H1 (cell line): ENCODE measurements at regions not wholly inside any gene's neighbourhood (a gene's known extent, or its start where the extent isn't known, plus 50 kb on each side); places are given as distances from the start of the nearest gene placed in this dataset.

Experiments used
- CTCF ChIA-PET: fragments of 300-600 bp; sonication (Branson Sonifier 250); formaldehyde crosslinking; loops from one replicate; lab custom pipeline; 2021; ENCODE audit not compliant: partially characterized antibody; lab: Charles Lee
- POLR2A ChIA-PET: fragments of 300-600 bp; sonication (Branson Sonifier 250); formaldehyde crosslinking; loops from one replicate; lab custom pipeline; 2021; ENCODE audit warnings: inconsistent platforms; ENCODE audit not compliant: partially characterized antibody; lab: Charles Lee
- DNase-seq, 2 experiments: peaks; one replicate each; pipeline versions ENCODE4 v3.0.0 to v3.0.0-alpha.2; 2010 to 2022; ENCODE audit warnings: low spot score in 2 of 2, low read depth in 1 of 2, mixed read lengths in 1 of 2
- FAIRE-seq: peaks from 2 replicates; lab custom pipeline; 2011; peaks lifted over from hg19 to GRCh38; lab: Jason Lieb, UNC
- H2AFZ ChIP-seq: 2 replicates; pipeline ENCODE4 v1.8.1; 2012; ENCODE audit warnings: low read length, inconsistent platforms
- H2AK5ac ChIP-seq: 2 replicates; pipeline ENCODE4 v1.6.1; 2013; ENCODE audit warnings: low read depth, low read length
- H2BK120ac ChIP-seq: replicated peaks from 2 replicates; pipeline ENCODE3; 2013; ENCODE audit warnings: low read depth, low read length, inconsistent platforms
- H2BK12ac ChIP-seq: 2 replicates; pipeline ENCODE4 v1.6.1; 2013; ENCODE audit warnings: low read depth, low read length
- H2BK15ac ChIP-seq: 2 replicates; pipeline ENCODE4 v1.6.1; 2013; ENCODE audit warnings: low read length
- H2BK20ac ChIP-seq: 2 replicates; pipeline ENCODE4 v1.6.1; 2013; ENCODE audit warnings: low read length
- H2BK5ac ChIP-seq: 2 replicates; pipeline ENCODE4 v1.6.1; 2013; ENCODE audit warnings: low read depth, low read length
- H3K14ac ChIP-seq: 2 replicates; pipeline ENCODE4 v1.6.1; 2013; ENCODE audit warnings: inconsistent platforms; ENCODE audit not compliant: insufficient read length
- H3K18ac ChIP-seq: 2 replicates; pipeline ENCODE4 v1.6.1; 2013; ENCODE audit warnings: low read length; ENCODE audit errors: extremely low read depth
- H3K23ac ChIP-seq: 2 replicates; pipeline ENCODE4 v1.6.1; 2013; ENCODE audit warnings: inconsistent platforms; ENCODE audit not compliant: insufficient read length
- H3K23me2 ChIP-seq: 2 replicates; pipeline ENCODE4 v1.6.1; 2013; ENCODE audit warnings: low read depth, low read length
- H3K27ac ChIP-seq: 2 replicates; pipeline ENCODE4 v1.6.1; 2011; ENCODE audit warnings: low read depth, low read length, inconsistent platforms
- H3K27me3 ChIP-seq, 4 experiments: replicated peaks in 1 of 4; 1 replicate in 1 of 4; 2 replicates in 3 of 4; pipeline versions ENCODE4 v1.6.1 to v1.8.1; 2011 to 2013; ENCODE audit warnings: low read length in 3 of 4, mild to moderate bottlenecking in 3 of 4, inconsistent platforms in 2 of 4, mixed read lengths in 2 of 4, moderate library complexity in 1 of 4; ENCODE audit not compliant: control insufficient read depth in 3 of 4, insufficient read depth in 3 of 4; ENCODE audit errors: extremely low read depth in 1 of 4
- H3K36me3 ChIP-seq, 4 experiments: 2 replicates each; pipeline versions ENCODE4 v1.6.1 to v1.8.1; 2011 to 2013; ENCODE audit warnings: mild to moderate bottlenecking in 4 of 4, low read length in 3 of 4, moderate library complexity in 2 of 4, control low read depth in 1 of 4, inconsistent platforms in 1 of 4; ENCODE audit not compliant: insufficient read depth in 4 of 4, control insufficient read depth in 2 of 4
- H3K4ac ChIP-seq: replicated peaks from 2 replicates; pipeline ENCODE3; 2013; ENCODE audit warnings: low read length, low read depth, mixed read lengths, inconsistent platforms; ENCODE audit not compliant: insufficient read length
- H3K4me1 ChIP-seq, 4 experiments: replicated peaks in 1 of 4; 1 replicate in 1 of 4; 2 replicates in 3 of 4; pipeline versions ENCODE4 v1.6.1 to v1.8.1; 2011 to 2013; ENCODE audit warnings: low read length in 3 of 4, inconsistent platforms in 2 of 4, mixed read lengths in 1 of 4; ENCODE audit not compliant: insufficient read depth in 4 of 4, control insufficient read depth in 3 of 4
- H3K4me2 ChIP-seq, 2 experiments: 2 replicates each; pipeline versions ENCODE4 v1.6.1 to v1.8.1; 2011 to 2013; ENCODE audit warnings: low read depth in 2 of 2, low read length in 2 of 2, control low read depth in 1 of 2, inconsistent platforms in 1 of 2, mild to moderate bottlenecking in 1 of 2; ENCODE audit not compliant: insufficient read depth in 1 of 2
- H3K4me3 ChIP-seq, 4 experiments: fragments of 200-600, 300-600 bp in 1 of 4; sonication (generic), shearing (Covaris generic), sonication (Bioruptor Twin) in 1 of 4; 2 replicates each; pipeline versions ENCODE4 v1.5.1 to v1.8.1; 2011 to 2016; ENCODE audit warnings: low read length in 4 of 4, low read depth in 3 of 4, control low read depth in 2 of 4, inconsistent platforms in 2 of 4, mild to moderate bottlenecking in 2 of 4, mixed read lengths in 1 of 4, moderate library complexity in 1 of 4; ENCODE audit not compliant: insufficient read depth in 2 of 4; ENCODE audit errors: extremely low read depth in 1 of 4
- H3K56ac ChIP-seq: replicated peaks from 2 replicates; pipeline ENCODE3; 2013; ENCODE audit warnings: low read depth, mild to moderate bottlenecking, mixed read lengths, low read length, inconsistent platforms; ENCODE audit not compliant: insufficient read length
- H3K79me1 ChIP-seq: 2 replicates; pipeline ENCODE4 v1.6.1; 2013; ENCODE audit warnings: low read depth, low read length, control low read depth
- H3K79me2 ChIP-seq, 2 experiments: 2 replicates each; pipeline versions ENCODE4 v1.6.1 to v1.8.1; 2012 to 2013; ENCODE audit warnings: low read length in 2 of 2, mild to moderate bottlenecking in 2 of 2, inconsistent platforms in 1 of 2; ENCODE audit not compliant: insufficient read depth in 2 of 2, control insufficient read depth in 1 of 2
- H3K9ac ChIP-seq, 4 experiments: replicated peaks in 1 of 4; 1 replicate in 1 of 4; 2 replicates in 3 of 4; pipeline versions ENCODE4 v1.6.1 to v1.8.1; 2011 to 2013; ENCODE audit warnings: low read depth in 3 of 4, low read length in 3 of 4, control low read depth in 2 of 4, mild to moderate bottlenecking in 2 of 4, moderate library complexity in 2 of 4, inconsistent platforms in 1 of 4; ENCODE audit errors: extremely low read depth in 1 of 4
- H3K9me3 ChIP-seq, 2 experiments: 2 replicates each; pipeline versions ENCODE4 v1.6.1 to v1.8.1; 2012 to 2013; ENCODE audit warnings: mild to moderate bottlenecking in 2 of 2, moderate library complexity in 2 of 2, control low read depth in 1 of 2, inconsistent platforms in 1 of 2, low read depth in 1 of 2, low read length in 1 of 2, mixed read lengths in 1 of 2; ENCODE audit not compliant: insufficient read depth in 2 of 2
- H4K20me1 ChIP-seq, 2 experiments: replicated peaks in 1 of 2; 2 replicates each; pipeline versions ENCODE3 to v1.8.1; 2011 to 2013; ENCODE audit warnings: inconsistent platforms in 2 of 2, low read length in 2 of 2, mild to moderate bottlenecking in 1 of 2; ENCODE audit not compliant: insufficient read depth in 2 of 2, control insufficient read depth in 1 of 2
- H4K5ac ChIP-seq: 2 replicates; pipeline ENCODE4 v1.6.1; 2013; ENCODE audit warnings: low read length, low read depth, mixed read lengths, inconsistent platforms; ENCODE audit not compliant: insufficient read length
- H4K8ac ChIP-seq: 2 replicates; pipeline ENCODE4 v1.8.0; 2013; ENCODE audit warnings: mild to moderate bottlenecking, moderate library complexity, low read length, inconsistent platforms; ENCODE audit not compliant: insufficient read depth; ENCODE audit errors: extremely low read depth
- H4K91ac ChIP-seq: replicated peaks from 2 replicates; pipeline ENCODE3; 2013; ENCODE audit warnings: low read length, mixed read lengths, inconsistent platforms; ENCODE audit not compliant: insufficient read length
- KDM1A ChIP-seq: fragments of 200-600, 300-600 bp; sonication (generic); IDR thresholded peaks from 2 replicates; pipeline ENCODE4 v1.7.1; 2016; ENCODE audit warnings: mild to moderate bottlenecking, low read length, borderline replicate concordance
- KDM4A ChIP-seq: IDR thresholded peaks from one replicate; pipeline ENCODE4 v1.7.1; 2012; ENCODE audit warnings: low read depth, mild to moderate bottlenecking, moderate library complexity, low read length, inconsistent platforms; ENCODE audit not compliant: severe bottlenecking
- NRF1 ChIP-seq: IDR thresholded peaks from 2 replicates; pipeline ENCODE4 v1.6.1; 2011; ENCODE audit warnings: mild to moderate bottlenecking, low read depth, low read length, improper control_type of control experiment
- POLR2A ChIP-seq, 2 experiments: IDR thresholded peaks; 1 replicate in 1 of 2; 2 replicates in 1 of 2; pipeline ENCODE4 v1.6.1; 2011; ENCODE audit warnings: low read depth in 2 of 2, low read length in 2 of 2, mild to moderate bottlenecking in 2 of 2; ENCODE audit errors: control extremely low read depth in 1 of 2
- POLR2AphosphoS5 ChIP-seq: IDR thresholded peaks from 2 replicates; pipeline ENCODE4 v1.6.1; 2011; ENCODE audit warnings: low read depth, low read length
- POU5F1 ChIP-seq: IDR thresholded peaks from 2 replicates; pipeline ENCODE4 v1.6.1; 2011; ENCODE audit warnings: low read depth, mild to moderate bottlenecking, low read length, moderate library complexity
- RBBP5 ChIP-seq: IDR thresholded peaks from 2 replicates; pipeline ENCODE4 v1.7.1; 2012; ENCODE audit warnings: low read depth, mild to moderate bottlenecking, inconsistent platforms, low read length, moderate library complexity, borderline replicate concordance
- RXRA ChIP-seq: IDR thresholded peaks from 2 replicates; pipeline ENCODE4 v1.6.1; 2011; ENCODE audit warnings: low read depth, mild to moderate bottlenecking, low read length, moderate library complexity; ENCODE audit not compliant: insufficient read depth
- SIN3A ChIP-seq, 2 experiments: IDR thresholded peaks in 1 of 2; conservative IDR thresholded peaks in 1 of 2; 2 replicates each; pipeline ENCODE4 v1.6.1; 2011 to 2012; ENCODE audit warnings: low read length in 2 of 2, improper control_type of control experiment in 1 of 2, low read depth in 1 of 2, mild to moderate bottlenecking in 1 of 2
- SIX5 ChIP-seq: IDR thresholded peaks from 2 replicates; pipeline ENCODE4 v1.6.1; 2011; ENCODE audit warnings: mild to moderate bottlenecking, low read depth, low read length
- SP1 ChIP-seq: IDR thresholded peaks from 2 replicates; pipeline ENCODE4 v1.6.1; 2011; ENCODE audit warnings: low read depth, low read length
- SUZ12 ChIP-seq: fragments of 200-600 bp; sonication (generic); IDR thresholded peaks from 2 replicates; pipeline ENCODE4 v1.6.1; 2012; ENCODE audit warnings: mild to moderate bottlenecking, inconsistent platforms, low read length, moderate library complexity, mixed read lengths
- TAF7 ChIP-seq: optimal IDR thresholded peaks from 2 replicates; pipeline ENCODE3; 2011; ENCODE audit warnings: low read depth, mild to moderate bottlenecking, inconsistent platforms, low read length, moderate library complexity, borderline replicate concordance
- TBP ChIP-seq: IDR thresholded peaks from 2 replicates; pipeline ENCODE4 v1.6.1; 2011; ENCODE audit warnings: low read depth, low read length, improper control_type of control experiment
- WGBS, 2 experiments: shearing (Covaris generic) in 1 of 2; methylation state at CpG; one replicate each; pipeline versions ENCODE4 v1.1.6 to v1.1.7; 2013 to 2015; ENCODE audit warnings: low lambda C conversion rate in 2 of 2, mixed read lengths in 2 of 2, inconsistent platforms in 1 of 2, low coverage in 1 of 2, missing lambda C conversion rate in 1 of 2; ENCODE audit not compliant: insufficient replicate concordance in 2 of 2, insufficient coverage in 1 of 2, insufficient read length in 1 of 2; ENCODE audit errors: extremely low coverage in 1 of 2, missing lambda C conversion rate in 1 of 2; 5-methylcytosine and 5-hydroxymethylcytosine counted together
- TF ChIP-seq, protein P1 (sequence below): IDR thresholded peaks from 2 replicates; pipeline ENCODE4 v1.6.1; 2011; ENCODE audit warnings: low read depth, mild to moderate bottlenecking, low read length; ENCODE audit not compliant: insufficient read depth

DNA sequence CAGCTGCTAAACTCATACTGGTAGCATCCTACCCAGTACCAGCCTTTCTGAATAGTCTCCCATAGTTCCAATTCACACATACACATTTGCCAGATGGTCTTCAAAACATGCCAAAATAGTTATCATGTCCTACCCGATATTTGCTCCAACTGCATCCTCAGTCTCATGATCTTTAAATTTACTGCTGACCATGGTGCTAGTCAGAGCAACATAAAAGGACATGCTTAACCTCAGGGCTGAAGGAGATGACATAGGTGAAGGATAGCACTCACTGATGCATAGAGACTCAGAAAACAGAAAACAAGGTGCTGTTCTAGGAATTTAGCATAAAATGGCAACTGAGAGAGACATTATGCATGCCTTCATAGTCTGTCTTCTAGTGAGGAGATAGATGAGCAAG lies 200.6 kb upstream of the CCL2 start:
- no peaks in the 10 kb centered on the region for H3K79me2 ChIP-seq
- ChIA-PET POLR2A (no interaction called here), CTCF (no interaction called here)
- no peak overlapping the region for H2AK5ac ChIP-seq
- no peaks in the 10 kb centered on the region for H3K4me1 ChIP-seq
- no peak overlapping the region for H4K8ac ChIP-seq
- H3K79me1 ChIP-seq = no peaks in the 10 kb centered on the region
- DNase-seq = no peak
- no peak overlapping the region for H2BK120ac ChIP-seq
- no peaks in the 10 kb centered on the region for H4K20me1 ChIP-seq
- H2BK15ac ChIP-seq = no peak overlapping the region
- no peak overlapping the region for H3K4me3 ChIP-seq
- H3K23ac ChIP-seq = no peak overlapping the region
- no peak for FAIRE-seq
- H2BK12ac ChIP-seq = no peak overlapping the region
- H2AFZ ChIP-seq = no peak overlapping the region
- H3K27ac ChIP-seq = no peak overlapping the region
- no peak overlapping the region for H3K9ac ChIP-seq
- H3K4ac ChIP-seq = no peak overlapping the region
- no peak overlapping the region for H4K91ac ChIP-seq
- H2BK5ac ChIP-seq = no peak overlapping the region
- H3K23me2 ChIP-seq = no peaks in the 10 kb centered on the region
- H3K4me2 ChIP-seq = no peak overlapping the region
- H3K9me3 ChIP-seq = peaks cover 0 to 2% of the 10 kb centered on the region in 2 experiments; a peak in 1 of 4 replicates
- H3K18ac ChIP-seq = no peak overlapping the region
- H4K5ac ChIP-seq = no peak overlapping the region
- 91% methylated on average over 1 of the region's 1 CpG; no CpG with 5 or more reads in 1 of the 2 experiments for WGBS, 2 experiments
- no peak overlapping the region for H3K14ac ChIP-seq
- no peak overlapping the region for H3K56ac ChIP-seq
- H3K36me3 ChIP-seq = no peaks in the 10 kb centered on the region
- H3K27me3 ChIP-seq = no peaks in the 10 kb centered on the region
- TF ChIP-seq SIX5 (no peak), POLR2AphosphoS5 (no peak), POLR2A (IDR thresholded peaks at IDR 0.05; ENCODE audit: control extremely low read depth in 1 of 2, low read depth in 2 of 2, low read length in 2 of 2) (no peak), TBP (no peak), TAF7 (no peak), NRF1 (no peak), POU5F1 (no peak), RXRA (no peak), RBBP5 (no peak), SP1 (no peak), SUZ12 (no peak), KDM4A (no peak), KDM1A (no peak), SIN3A (conservative IDR thresholded peaks at IDR 0.05 in 1 of 2, IDR thresholded peaks at IDR 0.05 in 1 of 2; ENCODE audit: low read depth in 1 of 2, low read length in 2 of 2) (no peak)
- TF ChIP-seq, protein P1, sequence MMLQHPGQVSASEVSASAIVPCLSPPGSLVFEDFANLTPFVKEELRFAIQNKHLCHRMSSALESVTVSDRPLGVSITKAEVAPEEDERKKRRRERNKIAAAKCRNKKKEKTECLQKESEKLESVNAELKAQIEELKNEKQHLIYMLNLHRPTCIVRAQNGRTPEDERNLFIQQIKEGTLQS = no peak
- TF ChIP-seq, all 59 proteins: peak for 0
- no peak overlapping the region for H2BK20ac ChIP-seq
